Globus pallidus (tissue), 1 donor: ENCODE measurements at regions not wholly inside any gene's neighbourhood (a gene's known extent, or its start where the extent isn't known, plus 50 kb on each side); places are given as distances from the start of the nearest gene placed in this dataset.
"Not testable (repeated sequence)": the region's sequence is repeated elsewhere in the genome, so short reads cannot be mapped to it uniquely, and the experiment has no call there.

Experiments
- DNase-seq: peaks from one replicate; pipeline ENCODE4 v3.0.0-alpha.2; 2015; ENCODE audit warnings: low spot score

DNA sequence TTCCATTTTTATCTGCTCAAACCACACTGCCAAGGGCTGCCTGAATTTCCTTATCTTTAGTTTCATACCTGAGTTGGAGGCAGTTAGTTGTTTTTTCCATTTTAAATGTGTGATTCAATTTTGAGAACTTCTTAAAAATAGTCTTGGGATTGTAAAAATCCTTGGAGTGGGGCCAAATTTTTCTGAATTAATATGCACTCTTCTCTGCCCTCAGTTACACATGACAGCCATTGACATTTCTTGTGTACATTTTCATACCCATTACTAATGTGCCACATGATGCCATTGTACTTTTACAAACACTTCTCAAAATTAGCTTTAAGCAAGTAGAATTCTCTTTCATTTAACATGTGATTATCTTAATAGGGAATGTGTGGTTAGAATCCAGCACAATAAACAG lies 141.7 kb downstream of the C3orf38 start:
- no peak for DNase-seq

GRCh38 chr3:88298189-88298588 lies 148.4 kb downstream of the C3orf38 start:
- no peak for DNase-seq

DNA sequence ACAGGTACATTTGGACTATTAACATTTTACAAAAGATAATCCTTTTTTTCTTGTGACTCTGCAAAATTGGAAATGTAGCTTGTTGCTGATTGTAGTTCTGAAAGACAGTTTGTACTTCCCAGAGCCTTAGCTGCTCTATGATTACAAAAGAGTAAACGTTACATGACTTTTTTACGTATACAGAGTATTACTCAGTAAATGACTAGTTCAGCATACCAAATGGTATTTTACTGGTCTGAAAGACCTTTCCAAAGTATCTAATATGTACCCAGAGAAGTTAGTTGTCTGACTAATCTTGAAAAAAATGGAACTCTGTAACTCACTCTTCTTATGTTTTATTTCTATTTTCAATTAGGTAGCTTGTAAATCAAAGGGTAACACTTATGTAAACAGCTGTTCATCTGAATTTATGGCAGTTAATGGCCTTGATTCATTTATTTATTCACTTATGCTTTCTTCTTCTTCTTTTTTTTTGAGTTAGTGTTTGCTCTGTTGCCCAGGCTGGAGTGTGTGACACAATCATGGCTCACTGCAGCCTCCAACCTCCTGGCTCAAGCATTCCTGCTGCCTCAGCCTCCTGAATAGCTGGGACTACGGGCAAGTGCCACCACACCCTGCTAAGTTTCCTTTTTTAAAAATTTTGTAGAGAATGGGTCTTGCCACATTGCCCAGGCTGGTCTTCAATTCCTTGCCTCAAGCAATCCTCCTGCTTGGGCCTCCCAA lies 151.7 kb downstream of the C3orf38 start:
- no peak for DNase-seq

GRCh38 chr3:88301996-88302393 lies 152.2 kb downstream of the C3orf38 start:
- DNase-seq: no peak

- DNase-seq: not testable (repeated sequence)
Observed at GRCh38 chr3:88303331-88303904, 153.7 kb downstream of the C3orf38 start.

DNA sequence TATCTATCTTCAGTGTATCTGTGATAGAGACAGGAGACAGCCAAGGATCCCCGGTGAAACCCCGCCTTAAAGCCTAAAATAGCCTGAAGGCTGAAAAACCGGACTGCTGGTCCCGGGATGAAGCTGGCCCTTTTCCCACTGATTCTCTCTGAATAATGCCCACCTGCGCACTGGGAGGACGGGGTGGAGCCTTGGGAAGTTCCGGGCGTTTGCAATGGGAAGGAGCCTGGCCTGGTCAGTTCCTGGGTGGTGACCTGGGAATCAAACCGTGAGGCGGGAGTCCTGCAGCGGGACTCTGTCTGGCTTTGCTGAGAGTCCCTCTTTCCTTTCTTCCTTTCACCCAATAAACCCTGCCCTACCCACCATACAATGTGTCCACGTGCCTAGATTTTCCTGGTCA lies 157.9 kb downstream of the C3orf38 start:
- no peak for DNase-seq

- no peak for DNase-seq
Observed at GRCh38 chr3:88311826-88312225, 162.1 kb downstream of the C3orf38 start.

DNA sequence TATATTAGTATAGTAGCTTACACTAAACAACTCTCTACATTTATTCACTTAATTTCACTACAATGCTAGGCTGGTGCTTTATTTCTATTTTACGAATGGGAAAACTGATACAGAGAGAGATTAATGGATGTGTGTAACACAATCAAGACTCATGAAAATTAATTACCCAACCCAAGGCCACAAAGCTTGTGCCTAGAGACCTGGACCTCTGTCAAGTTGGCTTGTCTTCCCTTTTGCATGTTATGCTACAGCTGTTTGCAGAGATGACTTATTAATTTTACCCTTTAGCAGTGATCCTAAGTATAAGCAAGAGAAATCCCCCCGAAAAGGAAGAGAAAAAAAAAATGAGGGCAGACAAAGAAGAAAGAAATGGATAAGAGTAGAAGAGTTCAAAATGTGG lies 162.5 kb downstream of the C3orf38 start:
- no peak for DNase-seq

DNA sequence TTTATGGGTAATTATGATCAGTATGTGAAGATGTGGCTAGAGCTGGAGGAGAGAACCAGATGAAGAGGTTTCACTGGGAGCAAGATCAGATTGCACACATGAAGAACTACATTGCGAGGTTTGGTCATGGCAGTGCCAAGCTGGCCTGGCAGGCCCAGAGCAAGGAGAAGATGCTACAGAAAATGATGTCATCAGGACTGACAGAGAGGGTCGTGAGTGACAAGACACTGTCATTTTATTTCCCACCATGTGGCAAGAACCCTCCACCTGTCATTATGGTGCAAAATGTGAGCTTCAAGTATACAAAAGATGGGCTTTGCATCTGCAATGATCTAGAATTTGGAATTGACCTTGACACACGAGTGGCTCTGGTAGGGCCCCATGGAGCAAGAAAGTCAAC lies 168.3 kb downstream of the C3orf38 start:
- DNase-seq: no peak

DNA sequence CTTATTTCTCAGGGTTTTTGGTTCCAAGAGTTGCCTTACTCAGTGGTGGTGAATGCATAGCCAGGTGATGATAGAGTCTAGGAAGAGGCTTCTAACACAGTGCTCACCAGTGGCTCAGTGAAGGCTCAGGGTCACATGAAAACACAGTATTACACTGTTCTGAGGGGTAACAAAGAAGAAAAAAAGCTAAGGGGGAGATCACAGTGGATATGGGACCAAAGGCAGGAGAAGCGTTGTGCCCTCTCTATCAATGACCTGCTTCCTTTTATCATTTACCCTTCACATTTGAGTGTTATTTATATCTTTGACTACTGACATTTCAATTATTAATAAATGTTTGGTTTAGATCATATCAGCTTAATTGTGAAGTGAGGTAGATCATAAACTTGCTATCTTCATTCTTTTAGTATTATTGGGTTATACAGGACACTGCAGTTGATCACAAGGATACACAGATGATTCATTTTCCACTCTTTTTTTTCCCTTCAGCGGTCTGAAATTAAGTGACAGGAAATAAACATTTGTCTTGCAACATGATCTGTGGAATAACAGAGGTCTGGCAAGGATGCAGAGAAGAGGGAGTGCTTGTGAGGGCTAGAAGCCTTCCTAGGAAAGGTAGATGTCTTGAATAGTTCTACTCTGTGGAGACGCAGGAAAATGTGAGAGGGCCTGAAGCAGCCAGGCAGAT lies 171.7 kb downstream of the C3orf38 start:
- DNase-seq: no peak

GRCh38 chr3:88324788-88325187 lies 175.0 kb downstream of the C3orf38 start:
- DNase-seq: no peak

DNA sequence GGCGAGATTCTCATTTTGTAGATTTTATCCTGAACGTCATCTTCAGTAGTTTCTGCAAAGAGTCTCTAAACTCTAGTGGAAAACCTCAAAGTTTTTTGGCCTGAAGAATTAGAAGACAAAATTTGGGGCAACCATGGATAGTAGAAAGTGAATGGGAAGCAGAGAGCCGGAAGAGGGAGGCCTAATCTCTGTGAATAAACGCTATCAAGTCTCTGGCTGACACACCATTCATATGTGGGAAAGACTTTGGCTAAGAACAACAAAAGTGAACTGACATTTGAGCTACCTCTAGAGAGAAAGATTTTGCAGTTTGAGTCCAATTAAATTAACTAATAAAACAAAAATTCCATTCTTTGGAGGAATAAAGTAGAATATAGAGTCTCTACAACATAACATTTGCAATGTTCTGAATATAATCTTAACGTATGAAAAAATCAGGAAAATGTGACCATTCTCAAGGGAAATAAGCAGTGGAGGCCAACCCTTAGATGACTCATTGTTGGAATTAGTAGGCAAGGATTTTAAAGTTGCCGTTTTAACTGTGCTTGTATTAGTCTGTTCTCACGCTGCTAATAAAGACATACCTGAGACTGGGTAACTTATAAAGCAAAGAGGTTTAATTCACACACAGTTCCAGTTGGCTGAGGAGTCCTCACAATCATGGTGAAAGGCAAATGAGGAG lies 184.6 kb downstream of the C3orf38 start:
- DNase-seq: no peak

DNA sequence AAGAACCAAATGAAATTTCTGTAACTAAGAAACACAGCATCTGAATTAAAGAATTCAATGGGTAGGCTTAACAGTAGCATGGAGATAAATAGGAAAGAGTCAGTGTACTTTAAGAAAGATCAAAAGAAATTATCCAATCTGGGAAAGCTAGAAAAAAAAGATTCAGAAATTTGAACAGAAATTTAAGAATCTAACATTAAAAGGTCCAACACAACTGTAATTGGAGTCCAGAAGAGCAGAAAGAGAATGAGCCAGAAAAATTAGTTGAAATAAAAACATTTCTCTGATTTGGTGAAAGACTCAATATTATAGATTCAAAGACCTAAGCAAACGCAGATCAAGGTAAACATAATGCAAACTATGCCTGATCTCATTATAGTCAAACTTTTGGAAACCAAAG lies 187.1 kb downstream of the C3orf38 start:
- no peak for DNase-seq

- no peak for DNase-seq
Observed at GRCh38 chr3:88343264-88343663, 193.5 kb downstream of the C3orf38 start.

DNA sequence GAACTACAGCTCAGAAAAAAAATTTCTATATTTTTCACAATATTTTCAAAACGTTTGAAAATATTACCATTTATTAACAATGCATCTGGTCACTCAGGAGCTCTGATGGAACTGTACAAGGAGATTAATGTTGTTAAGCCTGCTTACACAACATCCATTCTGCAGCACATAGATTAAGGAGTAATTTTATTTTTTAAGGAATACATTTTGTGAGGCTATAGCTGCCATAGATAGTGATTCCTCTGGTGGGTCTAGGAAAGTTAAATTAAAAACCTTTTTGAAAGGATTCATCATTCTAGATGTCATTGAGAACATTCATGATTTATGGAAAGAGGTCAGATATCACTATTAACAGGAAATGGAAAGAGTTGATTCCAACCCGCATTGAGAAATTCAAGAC lies 196.9 kb downstream of the C3orf38 start:
- no peak for DNase-seq

DNA sequence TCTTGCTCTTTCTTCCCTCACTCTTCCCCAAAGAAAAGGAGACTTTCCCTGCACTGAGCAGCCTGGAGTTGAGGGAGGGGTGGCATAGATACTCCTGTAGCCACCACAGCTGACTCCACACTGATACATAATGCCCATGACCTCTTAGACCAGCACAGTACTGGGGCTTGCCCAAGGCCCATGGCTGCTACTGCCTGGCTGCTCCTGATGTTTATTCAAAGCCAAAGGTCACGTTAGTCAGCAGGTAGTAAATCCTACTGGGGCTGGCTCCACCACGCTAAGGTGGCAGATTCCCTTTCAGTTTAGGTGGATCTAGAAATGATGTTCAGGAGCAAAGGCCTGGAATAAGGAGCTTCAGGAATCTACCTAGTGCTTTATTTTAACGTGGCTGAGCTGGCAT lies 212.7 kb downstream of the C3orf38 start:
- DNase-seq: no peak

DNA sequence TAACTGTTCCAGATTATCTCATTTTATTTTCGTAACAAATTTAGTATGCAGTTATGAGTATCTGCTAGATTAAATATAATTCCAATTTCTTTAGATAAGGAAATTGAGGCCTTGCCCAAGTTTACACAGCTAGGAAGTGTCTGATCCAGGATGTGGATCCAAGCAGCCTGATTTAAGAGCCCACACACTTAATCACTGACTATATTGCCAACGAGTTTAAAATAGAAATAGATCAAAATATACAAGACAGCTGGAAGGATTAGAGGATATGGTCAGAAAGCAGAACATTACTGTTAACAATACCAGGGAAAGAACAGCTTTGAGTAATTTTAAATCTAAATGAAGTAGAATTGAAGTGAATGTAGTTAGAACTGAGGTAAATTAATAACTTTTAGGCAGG lies 215.2 kb downstream of the C3orf38 start:
- DNase-seq: no peak

DNA sequence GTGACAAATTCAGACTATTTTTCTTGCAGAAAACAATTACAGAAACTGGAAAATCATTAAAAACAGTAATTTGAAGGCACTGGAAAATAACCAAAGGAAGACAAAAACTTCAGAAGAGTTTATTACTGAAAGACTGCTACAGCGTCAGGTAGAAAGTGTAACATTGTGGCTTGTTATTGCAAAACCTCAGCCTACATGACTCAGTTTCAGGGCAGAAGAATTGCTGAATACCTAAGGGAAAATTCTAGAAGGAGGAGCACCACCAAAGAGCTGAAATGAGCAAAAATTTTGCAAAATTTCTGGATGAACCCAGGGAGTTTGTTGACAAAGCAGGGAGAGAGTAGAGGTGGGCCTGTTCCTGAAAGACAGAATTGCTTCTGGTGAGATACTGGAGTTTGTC lies 219.6 kb downstream of the C3orf38 start:
- no peak for DNase-seq

DNA sequence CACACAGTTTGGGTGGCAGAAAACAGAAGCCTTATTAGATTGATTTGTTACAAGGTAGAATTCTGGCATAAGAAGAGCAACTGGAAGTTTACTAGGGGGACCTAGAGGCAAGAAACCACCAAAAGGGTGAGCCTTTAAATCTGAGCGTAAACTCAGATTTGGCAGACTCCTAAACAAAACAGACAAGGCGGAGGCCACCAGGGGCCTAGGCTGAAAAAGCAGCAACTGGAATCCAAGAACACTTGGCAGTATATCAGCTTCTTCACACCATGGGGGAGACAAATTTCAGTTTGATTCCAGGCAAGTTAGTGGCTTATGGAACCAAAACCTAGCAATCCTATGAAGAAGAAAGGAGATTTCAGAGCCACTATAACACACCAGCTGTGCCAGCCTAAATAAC lies 220.0 kb downstream of the C3orf38 start:
- DNase-seq: no peak

DNA sequence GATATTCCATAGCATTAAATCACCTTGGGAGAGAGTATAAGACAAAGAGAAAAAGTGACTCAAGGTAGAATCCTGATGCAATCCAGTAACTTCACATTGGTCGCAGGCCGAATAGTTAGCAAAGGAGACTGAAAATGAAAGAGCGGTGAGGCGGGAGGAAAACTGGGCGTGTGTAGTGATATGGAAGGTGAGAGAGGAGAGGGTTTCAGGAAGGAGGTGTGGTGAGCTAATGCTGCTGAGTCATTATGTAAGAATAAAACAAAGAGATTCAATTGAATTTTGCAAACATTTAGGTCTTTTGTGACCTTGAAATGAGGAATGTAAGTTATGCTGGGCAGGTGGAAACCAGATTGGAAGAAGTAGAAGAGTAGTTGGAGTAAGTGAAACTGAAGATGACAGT lies 235.3 kb downstream of the C3orf38 start:
- DNase-seq: no peak

DNA sequence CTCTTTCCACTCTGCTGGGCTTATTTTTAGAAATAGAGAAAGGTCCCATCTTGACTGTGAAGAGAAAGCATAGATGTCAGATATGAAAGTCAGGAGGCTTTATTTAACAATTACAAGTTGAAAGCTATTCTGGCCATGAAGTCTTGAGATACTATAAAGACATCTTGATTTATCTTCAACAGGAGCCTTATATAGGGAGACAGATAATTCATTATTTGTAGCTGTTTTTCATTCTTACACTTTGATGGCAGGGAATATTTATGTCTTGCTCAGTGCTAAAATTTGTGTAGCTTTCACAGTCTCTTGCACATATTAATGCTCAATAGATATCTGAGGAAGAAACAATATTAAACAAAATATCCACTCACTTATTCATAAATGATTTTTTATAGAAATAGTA lies 248.8 kb downstream of the C3orf38 start:
- no peak for DNase-seq

DNA sequence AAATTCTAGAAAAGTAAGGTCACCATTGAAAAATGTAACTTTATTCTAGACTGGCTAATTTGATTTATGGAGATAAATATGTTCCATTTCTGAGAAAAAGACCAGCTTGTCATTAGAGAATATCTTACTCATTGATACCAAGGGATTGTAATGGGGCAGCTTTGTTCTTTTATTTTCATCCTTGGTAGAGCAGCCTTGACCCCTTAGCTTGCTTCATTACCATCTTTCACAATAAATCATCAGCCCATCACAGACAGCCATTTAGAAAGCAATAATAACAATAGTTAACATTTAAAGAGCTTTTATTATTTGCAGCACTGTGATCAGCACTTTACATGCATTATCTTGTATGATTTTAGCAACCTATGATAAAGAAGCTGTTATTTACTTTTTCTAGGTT lies 253.6 kb downstream of the C3orf38 start:
- DNase-seq: no peak

GRCh38 chr3:88408097-88408496 lies 258.3 kb downstream of the C3orf38 start:
- no peak for DNase-seq
